GM18505 (cell line): ENCODE measurements at regions not wholly inside any gene's neighbourhood (a gene's known extent, or its start where the extent isn't known, plus 50 kb on each side); places are given as distances from the start of the nearest gene placed in this dataset.
"Not testable (repeated sequence)": the region's sequence is repeated elsewhere in the genome, so short reads cannot be mapped to it uniquely, and the experiment has no call there.

ENCODE experiments used
- ATAC-seq: cut with Tn5 transposase; IDR thresholded peaks from one replicate; pipeline ENCODE4 v1.9.1; 2021; ENCODE audit not compliant: unreplicated experiment
- POLR2A ChIP-seq: IDR thresholded peaks from 4 replicates; pipeline ENCODE4 v1.6.1; 2011; ENCODE audit warnings: borderline replicate concordance; ENCODE audit not compliant: insufficient read depth, insufficient read length; ENCODE audit errors: extremely low read depth

DNA sequence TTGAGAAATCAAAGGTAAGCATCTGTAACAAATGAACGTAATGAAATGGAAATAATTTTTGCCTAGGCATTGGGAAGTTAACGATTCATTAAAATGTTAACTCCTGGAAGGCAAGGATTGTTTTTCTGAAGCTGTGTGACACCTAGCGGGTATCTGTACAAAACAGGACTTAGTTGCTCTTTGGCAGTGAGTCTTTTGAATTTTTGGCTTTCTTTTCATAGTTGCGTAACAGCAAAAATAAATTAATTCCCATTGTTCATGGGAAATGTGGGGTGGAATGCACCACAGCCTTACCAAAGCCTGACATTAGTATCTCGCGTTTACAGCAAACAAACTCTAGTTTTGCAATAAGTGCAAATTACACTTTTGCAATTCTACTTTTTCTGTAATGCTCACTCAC lies 92.7 kb upstream of the DTNBP1 start:
- no peak for ATAC-seq
- no peak for TF ChIP-seq POLR2A

DNA sequence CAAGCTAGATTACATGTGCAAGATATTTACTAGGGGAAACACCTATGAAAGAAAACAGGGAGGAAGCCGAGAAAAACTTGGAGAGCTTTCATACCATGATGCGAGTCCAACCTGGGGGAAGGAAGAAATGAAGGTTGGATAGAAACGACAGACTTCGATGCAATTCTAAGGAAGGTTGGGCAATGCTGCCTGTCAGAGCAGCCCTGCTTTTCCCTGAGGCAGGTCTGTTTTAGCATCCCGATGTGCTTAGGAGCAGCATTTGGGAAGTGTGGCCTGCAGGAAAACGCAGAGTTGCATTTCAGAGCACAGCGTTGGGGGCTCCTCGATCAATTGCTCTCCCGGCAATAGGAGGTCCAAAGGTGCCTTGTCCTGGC lies 91.9 kb upstream of the DTNBP1 start:
- no peak for TF ChIP-seq POLR2A
- ATAC-seq: no peak

DNA sequence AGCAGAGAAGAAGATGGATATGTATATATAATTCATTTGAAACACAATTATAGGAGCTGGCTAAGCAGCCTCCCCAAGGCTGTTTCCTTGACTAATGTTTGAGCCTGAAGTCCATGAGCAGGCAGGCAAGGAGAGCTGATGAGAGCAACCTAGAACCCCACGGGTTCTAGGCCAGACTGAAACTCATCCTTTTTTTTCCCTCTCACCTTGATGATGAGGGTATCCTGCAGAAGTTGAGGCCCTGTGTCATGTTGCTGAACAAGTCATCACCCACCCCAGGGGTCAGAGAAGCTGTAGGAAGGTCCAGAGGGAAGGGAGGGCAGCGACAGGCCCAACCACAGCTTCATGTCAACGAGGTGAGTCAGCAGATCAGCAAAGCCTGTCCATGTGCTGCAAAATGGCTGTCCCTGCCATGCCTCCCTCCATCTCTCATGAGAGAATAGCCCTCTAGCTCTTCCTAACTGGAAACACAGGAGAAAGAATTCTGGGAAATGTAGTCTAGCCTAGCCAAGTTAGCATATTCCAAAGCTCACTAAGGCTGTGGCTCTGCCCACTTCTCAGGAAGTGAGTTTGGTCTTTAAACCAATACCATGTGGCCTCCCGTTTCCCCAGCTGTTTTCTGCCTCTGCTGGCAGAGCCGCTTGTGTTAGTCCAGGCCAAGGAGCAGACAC lies 91.3 kb upstream of the DTNBP1 start:
- ATAC-seq: no peak
- TF ChIP-seq POLR2A: no peak

DNA sequence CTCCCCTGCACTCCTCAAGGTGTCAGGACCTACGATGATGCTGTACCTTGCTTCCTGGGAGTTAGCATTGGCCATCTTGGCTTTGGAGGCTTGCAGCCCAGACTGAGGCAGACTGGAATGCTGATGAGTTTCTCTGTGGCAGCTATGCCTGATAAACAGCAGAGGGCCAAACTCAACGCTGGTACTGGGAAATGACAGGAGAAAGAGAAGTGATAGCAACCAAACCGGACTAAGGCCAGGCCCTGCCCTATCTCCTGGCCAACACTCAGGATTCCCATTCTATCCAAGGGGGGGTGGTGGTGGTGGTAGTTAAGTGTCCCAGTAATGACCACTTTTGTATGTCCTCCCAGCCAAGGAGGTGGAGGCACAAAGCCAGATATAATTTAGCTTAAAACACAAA lies 90.0 kb upstream of the DTNBP1 start:
- no peak for TF ChIP-seq POLR2A
- ATAC-seq: no peak

DNA sequence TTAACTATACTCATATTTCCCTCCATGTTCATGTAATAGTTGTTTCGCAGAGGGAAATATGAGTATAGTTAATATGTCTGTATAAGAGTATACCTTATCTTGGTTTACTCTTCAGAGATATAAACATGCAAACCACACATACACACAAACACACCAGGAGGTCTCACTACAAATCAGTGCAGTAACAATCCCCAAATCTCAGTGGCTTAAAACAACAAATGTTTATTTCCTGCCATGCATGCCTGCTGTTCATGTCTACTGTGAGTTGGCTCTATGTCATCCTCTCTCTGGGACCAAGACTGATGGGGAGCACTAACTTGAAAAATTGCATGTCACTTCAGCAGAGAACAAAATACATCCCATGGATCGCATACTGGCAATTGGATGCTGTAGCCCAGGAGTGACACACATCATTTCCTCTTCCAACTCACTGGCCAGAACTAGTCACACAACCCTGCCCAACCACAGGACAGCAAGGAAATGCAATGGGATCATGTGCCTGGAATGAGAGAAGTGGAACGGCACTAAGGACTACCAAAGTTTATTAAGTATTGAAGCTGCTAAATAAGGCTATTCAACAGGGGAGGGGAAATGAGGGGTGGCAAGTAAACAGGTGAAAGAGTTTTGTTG lies 89.0 kb upstream of the DTNBP1 start:
- TF ChIP-seq POLR2A: no peak

DNA sequence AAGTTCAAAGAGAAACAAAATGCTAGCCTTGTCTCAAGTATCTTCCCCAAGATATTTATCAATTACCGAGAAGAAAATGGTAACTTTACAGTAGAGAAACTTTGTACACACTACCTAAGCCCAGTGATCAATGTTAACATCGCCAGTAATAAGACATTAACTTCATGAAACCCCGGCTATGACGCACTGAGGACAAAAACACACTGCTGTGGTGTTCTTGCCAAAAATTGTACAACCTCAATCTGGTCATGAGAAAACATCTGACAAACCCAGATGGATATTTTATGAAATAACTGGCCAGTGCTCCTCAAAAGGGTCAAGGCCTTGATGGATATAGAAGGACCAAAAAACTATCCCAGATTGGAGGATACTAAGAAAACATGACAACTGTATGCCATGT lies 85.5 kb upstream of the DTNBP1 start:
- ATAC-seq: no peak
- TF ChIP-seq POLR2A: no peak

More for the DNA sequence above, 89.0 kb upstream of the DTNBP1 start:
- no peak for ATAC-seq

DNA sequence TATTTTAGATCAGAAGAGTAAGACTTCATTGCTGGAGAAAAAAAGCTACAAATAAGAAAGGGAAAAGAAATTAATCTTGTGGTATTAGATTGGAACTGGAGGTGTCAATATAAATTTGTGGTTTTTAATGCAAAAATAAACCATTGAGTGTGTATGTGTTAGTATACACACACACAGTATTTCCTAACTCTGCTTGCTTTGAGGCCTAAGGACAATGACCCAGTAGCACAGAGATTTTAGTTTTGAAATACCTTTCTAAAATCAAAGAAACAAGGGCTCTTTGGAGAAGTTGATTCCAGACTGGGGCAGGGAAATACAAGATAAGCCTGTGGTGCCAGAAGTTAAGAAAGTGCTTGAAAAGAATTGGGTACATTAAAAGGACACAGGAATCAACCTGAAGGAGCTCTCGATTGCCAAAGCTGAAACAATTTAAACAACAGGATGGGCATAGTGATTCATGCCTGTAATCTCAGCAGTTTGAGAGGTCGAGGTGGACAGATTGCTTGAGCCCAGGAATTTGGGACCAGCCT lies 84.6 kb upstream of the DTNBP1 start:
- no peak for ATAC-seq
- TF ChIP-seq POLR2A: no peak

DNA sequence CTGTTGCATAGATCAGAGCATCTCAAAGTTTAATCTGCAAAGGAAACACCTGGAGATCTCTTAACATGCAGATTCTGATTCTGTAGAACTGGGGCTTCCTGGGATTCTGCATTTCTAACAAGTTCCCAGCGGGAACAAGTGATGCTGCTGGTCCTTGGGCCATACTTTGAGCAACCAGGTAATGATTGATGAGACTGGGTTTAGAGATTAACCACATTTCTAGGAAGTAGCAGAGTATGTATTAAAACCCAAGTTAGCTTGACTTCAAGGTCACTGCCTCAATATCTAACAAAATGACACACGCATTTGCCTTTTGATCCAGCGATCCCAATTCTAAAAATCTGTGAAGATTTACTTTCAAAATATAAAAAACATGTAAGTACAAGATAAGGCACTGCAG lies 83.0 kb upstream of the DTNBP1 start:
- no peak for TF ChIP-seq POLR2A
- no peak for ATAC-seq

DNA sequence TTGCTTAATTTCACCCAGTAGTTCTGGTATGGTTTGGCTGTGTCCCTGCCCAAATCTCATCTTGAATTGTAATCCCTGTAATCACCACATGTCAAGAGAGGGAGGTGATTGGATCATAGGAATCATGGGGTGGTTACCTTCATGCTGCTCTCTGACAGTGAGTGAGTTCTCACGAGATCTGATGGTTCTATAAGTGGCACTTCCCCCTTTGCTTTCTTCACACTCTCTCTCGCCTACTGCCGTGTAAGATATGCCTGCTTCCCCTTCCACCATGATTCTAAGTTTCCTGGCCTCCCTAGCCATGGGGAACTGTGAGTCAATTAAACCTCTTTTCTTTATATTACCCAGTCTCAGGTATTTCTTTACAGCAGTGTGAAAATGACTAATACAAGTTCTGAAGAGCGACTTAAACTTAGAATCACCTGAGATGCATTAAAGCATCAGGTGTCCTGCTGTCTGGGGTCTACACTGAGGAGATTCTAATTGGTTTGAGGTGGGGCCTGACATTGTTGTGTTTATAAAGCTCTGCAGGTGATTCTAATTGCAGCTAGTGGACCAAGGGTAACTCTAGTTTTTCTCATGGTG lies 82.1 kb upstream of the DTNBP1 start:
- ATAC-seq: no peak
- TF ChIP-seq POLR2A: no peak

DNA sequence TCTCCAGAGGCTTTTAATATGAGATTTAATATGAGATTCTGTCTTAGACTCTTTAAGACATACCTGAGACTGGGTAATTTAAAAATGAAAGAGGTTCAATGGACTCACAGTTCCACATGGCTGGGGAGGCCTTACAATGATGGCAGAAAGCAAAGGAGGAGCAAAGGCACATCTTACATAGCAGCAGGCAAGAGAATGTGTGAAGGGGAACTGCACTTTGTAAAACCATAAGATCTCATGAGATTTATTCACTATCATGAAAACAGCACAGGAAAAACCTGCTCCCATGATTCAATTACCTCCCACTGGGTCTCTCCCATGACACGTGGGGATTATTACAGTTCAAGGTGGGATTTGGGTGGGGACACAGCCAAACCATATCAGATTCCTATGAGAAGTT lies 79.2 kb upstream of the DTNBP1 start:
- ATAC-seq: not testable (repeated sequence)

DNA sequence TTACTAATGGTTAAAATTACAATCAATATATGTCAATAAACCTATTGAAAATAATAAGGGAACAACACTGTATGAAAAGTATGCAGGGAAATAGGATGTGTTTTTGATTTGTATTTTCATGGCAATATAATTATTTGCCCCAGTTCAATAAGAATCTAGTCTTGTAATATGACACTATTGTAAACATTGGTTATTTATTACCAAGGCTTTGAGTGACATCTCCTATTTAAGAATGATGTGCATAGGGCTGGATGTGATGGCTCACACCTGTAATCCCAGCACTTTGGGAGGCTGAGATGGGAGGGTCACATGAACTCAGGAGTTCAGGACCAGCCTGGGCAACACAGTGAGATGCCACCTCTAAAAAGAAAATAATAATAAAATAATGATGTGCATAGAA lies 78.6 kb upstream of the DTNBP1 start:
- no peak for ATAC-seq
- no peak for TF ChIP-seq POLR2A

DNA sequence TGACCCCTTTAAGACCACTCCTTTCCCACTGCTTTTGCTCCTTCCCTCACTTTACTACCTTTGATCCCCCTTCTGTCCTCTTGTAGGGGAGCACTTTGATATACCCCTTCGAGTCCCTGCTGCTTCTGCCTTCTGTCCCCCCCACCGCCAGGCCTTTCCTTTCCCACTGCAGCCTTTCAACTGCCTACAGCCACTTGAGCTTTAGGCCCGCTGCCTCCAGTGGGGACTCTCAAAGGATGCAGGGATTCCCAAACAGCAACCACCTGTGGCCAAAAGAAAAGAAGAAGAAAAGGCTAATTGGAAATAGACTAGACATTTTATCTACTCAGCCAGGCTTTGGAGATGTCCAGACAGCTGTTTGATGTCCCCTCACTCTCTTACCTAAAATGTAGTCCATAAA lies 77.0 kb upstream of the DTNBP1 start:
- ATAC-seq: no peak
- no peak for TF ChIP-seq POLR2A

DNA sequence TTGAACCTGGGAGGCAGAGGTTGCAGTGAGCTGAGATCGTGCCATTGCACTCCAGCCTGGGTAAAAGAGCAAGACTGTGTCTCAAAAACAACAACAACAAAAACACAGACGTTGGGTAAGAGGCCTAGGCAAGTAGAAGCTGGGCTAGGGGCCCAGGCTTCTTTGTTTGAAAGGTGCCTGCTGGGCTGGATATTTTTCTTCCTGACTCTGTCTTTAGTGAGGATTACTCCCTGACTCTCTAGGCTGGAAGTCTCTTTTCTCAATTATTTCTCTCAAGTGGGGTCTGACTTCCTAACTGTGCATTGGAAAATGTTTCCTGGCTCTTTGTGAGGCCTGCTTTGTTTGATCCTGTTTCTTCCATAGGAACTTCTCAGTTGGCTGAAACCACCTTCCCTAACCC lies 76.5 kb upstream of the DTNBP1 start:
- no peak for ATAC-seq
- no peak for TF ChIP-seq POLR2A

DNA sequence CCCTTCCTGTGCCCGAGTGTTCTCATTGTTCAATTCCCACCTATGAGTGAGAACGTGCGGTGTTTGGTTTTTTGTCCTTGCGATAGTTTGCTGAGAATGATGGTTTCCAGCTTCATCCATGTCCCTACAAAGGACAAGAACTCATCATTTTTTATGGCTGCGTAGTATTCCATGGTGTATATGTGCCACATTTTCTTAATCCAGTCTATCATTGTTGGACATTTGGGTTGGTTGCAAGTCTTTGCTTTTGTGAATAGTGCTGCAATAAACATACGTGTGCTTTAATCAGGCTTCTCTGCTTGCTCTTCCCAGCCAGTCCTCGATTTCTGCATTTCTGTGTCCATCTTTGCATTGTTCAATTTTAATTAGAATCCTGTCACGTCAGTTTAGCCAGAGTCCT lies 75.4 kb upstream of the DTNBP1 start:
- not testable (repeated sequence) for ATAC-seq
